ENCODE measurements at regions not wholly inside any gene's neighbourhood (a gene's known extent, or its start where the extent isn't known, plus 50 kb on each side); places are given as distances from the start of the nearest gene placed in this dataset.

- no peak for TF ChIP-seq CTCF (IDR thresholded peaks at IDR 0.05; ENCODE audit: insufficient read depth, low read length)
- no peak for TF ChIP-seq SPI1 (IDR thresholded peaks at IDR 0.05; ENCODE audit: borderline replicate concordance, low read depth)
- TF ChIP-seq GABPA (IDR thresholded peaks at IDR 0.05; ENCODE audit: low read depth), result no peak
- TF ChIP-seq POLR2AphosphoS5 (IDR thresholded peaks at IDR 0.05; ENCODE audit: low read depth), result no peak
- TF ChIP-seq, protein P1, sequence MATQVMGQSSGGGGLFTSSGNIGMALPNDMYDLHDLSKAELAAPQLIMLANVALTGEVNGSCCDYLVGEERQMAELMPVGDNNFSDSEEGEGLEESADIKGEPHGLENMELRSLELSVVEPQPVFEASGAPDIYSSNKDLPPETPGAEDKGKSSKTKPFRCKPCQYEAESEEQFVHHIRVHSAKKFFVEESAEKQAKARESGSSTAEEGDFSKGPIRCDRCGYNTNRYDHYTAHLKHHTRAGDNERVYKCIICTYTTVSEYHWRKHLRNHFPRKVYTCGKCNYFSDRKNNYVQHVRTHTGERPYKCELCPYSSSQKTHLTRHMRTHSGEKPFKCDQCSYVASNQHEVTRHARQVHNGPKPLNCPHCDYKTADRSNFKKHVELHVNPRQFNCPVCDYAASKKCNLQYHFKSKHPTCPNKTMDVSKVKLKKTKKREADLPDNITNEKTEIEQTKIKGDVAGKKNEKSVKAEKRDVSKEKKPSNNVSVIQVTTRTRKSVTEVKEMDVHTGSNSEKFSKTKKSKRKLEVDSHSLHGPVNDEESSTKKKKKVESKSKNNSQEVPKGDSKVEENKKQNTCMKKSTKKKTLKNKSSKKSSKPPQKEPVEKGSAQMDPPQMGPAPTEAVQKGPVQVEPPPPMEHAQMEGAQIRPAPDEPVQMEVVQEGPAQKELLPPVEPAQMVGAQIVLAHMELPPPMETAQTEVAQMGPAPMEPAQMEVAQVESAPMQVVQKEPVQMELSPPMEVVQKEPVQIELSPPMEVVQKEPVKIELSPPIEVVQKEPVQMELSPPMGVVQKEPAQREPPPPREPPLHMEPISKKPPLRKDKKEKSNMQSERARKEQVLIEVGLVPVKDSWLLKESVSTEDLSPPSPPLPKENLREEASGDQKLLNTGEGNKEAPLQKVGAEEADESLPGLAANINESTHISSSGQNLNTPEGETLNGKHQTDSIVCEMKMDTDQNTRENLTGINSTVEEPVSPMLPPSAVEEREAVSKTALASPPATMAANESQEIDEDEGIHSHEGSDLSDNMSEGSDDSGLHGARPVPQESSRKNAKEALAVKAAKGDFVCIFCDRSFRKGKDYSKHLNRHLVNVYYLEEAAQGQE (IDR thresholded peaks at IDR 0.05; ENCODE audit: insufficient replicate concordance, low read depth), result no peak
- H3K4me3 ChIP-seq (replicated peaks; ENCODE audit: insufficient read depth, low read length), result no peak overlapping the region
- H3K27ac ChIP-seq (replicated peaks), result no peak overlapping the region
- DNase-seq (ENCODE audit: low read depth in 1 of 2, low spot score in 1 of 2), result no peak
- H3K27me3 ChIP-seq (ENCODE audit: insufficient read depth, poor library complexity, severe bottlenecking), result no peaks in the 10 kb centered on the region
Measured at GRCh38 chr7:124532166-124532565, 233.4 kb downstream of the GPR37 start.

- Histone ChIP-seq H3K27me3 (ENCODE audit: insufficient read depth, poor library complexity, severe bottlenecking) (no peaks in the 10 kb centered on the region), H3K4me3 (replicated peaks; ENCODE audit: insufficient read depth, low read length) (no peak overlapping the region), H3K27ac (replicated peaks) (no peak overlapping the region)
- TF ChIP-seq POLR2AphosphoS5 (IDR thresholded peaks at IDR 0.05; ENCODE audit: low read depth) (no peak), CTCF (IDR thresholded peaks at IDR 0.05; ENCODE audit: insufficient read depth, low read length) (no peak), GABPA (IDR thresholded peaks at IDR 0.05; ENCODE audit: low read depth) (no peak), SPI1 (IDR thresholded peaks at IDR 0.05; ENCODE audit: borderline replicate concordance, low read depth) (no peak)
- TF ChIP-seq, protein P1 (IDR thresholded peaks at IDR 0.05; ENCODE audit: insufficient replicate concordance, low read depth), result no peak
- no peak for DNase-seq (ENCODE audit: low read depth in 1 of 2, low spot score in 1 of 2)
Measured at GRCh38 chr7:124516911-124517310, 248.7 kb downstream of the GPR37 start.

DNA sequence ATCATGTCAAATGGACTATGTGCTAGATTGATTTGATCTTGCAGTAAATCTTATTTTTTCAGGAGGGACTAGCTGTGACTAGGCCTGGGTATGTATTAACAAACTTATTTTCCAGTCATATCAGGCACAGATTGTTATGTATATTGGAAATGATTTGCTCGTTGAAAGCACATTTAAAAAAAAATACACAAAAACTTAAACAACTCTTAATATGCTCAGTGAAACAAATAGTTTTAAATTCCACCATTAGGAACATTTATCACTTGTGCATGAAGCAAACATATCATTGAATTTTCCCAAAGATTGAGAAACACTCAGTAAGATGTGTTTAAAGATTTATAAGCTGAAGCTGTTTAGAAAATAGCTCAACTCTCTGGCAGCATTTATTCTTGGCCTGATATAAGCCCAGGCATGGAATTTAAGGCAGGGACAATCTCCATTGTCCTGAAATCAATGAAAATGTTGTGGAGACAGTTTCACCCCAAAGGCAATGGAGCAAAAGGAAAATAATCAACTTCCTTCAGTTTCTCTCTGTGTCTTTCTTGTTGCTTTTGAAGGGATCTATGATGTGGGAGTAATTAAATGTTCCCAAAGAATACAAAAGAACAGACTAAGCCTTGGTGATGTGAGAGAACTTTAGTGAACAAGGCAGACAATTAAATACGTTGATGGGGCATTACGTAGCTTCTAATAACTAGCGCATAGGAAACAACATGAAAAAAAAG, 250.3 kb downstream of the GPR37 start:
- Histone ChIP-seq H3K4me3 (replicated peaks; ENCODE audit: insufficient read depth, low read length) (no peak overlapping the region), H3K27me3 (ENCODE audit: insufficient read depth, poor library complexity, severe bottlenecking) (no peaks in the 10 kb centered on the region), H3K27ac (replicated peaks) (no peak overlapping the region)
- no peak for DNase-seq (ENCODE audit: low read depth in 1 of 2, low spot score in 1 of 2)
- TF ChIP-seq POLR2AphosphoS5 (IDR thresholded peaks at IDR 0.05; ENCODE audit: low read depth) (no peak), GABPA (IDR thresholded peaks at IDR 0.05; ENCODE audit: low read depth) (no peak), CTCF (IDR thresholded peaks at IDR 0.05; ENCODE audit: insufficient read depth, low read length) (no peak), SPI1 (IDR thresholded peaks at IDR 0.05; ENCODE audit: borderline replicate concordance, low read depth) (no peak)
- TF ChIP-seq, protein P1 (IDR thresholded peaks at IDR 0.05; ENCODE audit: insufficient replicate concordance, low read depth), result no peak

Data from HL-60 (cell line).